ENCODE measurements at regions not wholly inside any gene's neighbourhood (a gene's known extent, or its start where the extent isn't known, plus 50 kb on each side); places are given as distances from the start of the nearest gene placed in this dataset.

GRCh38 chr11:115005663-115006062 is 327.3 kb downstream of the NXPE2 start:
- H3K27me3 ChIP-seq (ENCODE audit: control insufficient read depth, insufficient read depth, low read length) = no peaks in the 10 kb centered on the region
- ChIA-PET POLR2A (no interaction called here), CTCF (no interaction called here)
- H3K36me3 ChIP-seq (ENCODE audit: control insufficient read depth, insufficient read depth, low read length) = no peaks in the 10 kb centered on the region
- no peak for TF ChIP-seq CTCF (IDR thresholded peaks at IDR 0.05; ENCODE audit: insufficient read depth, low read depth, low read length)
- DNase-seq (ENCODE audit: low read depth) = no peak
- H3K4me3 ChIP-seq (ENCODE audit: low read depth, low read length) = no peak overlapping the region

- Histone ChIP-seq H3K27me3 (ENCODE audit: control insufficient read depth, insufficient read depth, low read length) (no peaks in the 10 kb centered on the region), H3K4me3 (ENCODE audit: low read depth, low read length) (no peak overlapping the region), H3K36me3 (ENCODE audit: control insufficient read depth, insufficient read depth, low read length) (no peaks in the 10 kb centered on the region)
- CTCF ChIA-PET = no interaction called here
- no peak for TF ChIP-seq CTCF (IDR thresholded peaks at IDR 0.05; ENCODE audit: insufficient read depth, low read depth, low read length)
- no peak for DNase-seq (ENCODE audit: low read depth)
- POLR2A ChIA-PET = no interaction called here
These were observed 329.5 kb downstream of the NXPE2 start for GRCh38 chr11:115007851-115008250.

GRCh38 chr11:115008799-115009198 is 330.5 kb downstream of the NXPE2 start:
- no peaks in the 10 kb centered on the region for H3K27me3 ChIP-seq (ENCODE audit: control insufficient read depth, insufficient read depth, low read length)
- DNase-seq (ENCODE audit: low read depth) = no peak
- H3K36me3 ChIP-seq (ENCODE audit: control insufficient read depth, insufficient read depth, low read length) = no peaks in the 10 kb centered on the region
- no peak overlapping the region for H3K4me3 ChIP-seq (ENCODE audit: low read depth, low read length)
- ChIA-PET CTCF (no interaction called here), POLR2A (no interaction called here)
- no peak for TF ChIP-seq CTCF (IDR thresholded peaks at IDR 0.05; ENCODE audit: insufficient read depth, low read depth, low read length)

GRCh38 chr11:115017529-115017928 is 339.2 kb downstream of the NXPE2 start:
- Histone ChIP-seq H3K27me3 (ENCODE audit: control insufficient read depth, insufficient read depth, low read length) (no peaks in the 10 kb centered on the region), H3K36me3 (ENCODE audit: control insufficient read depth, insufficient read depth, low read length) (no peaks in the 10 kb centered on the region), H3K4me3 (ENCODE audit: low read depth, low read length) (no peak overlapping the region)
- ChIA-PET CTCF (no interaction called here), POLR2A (no interaction called here)
- TF ChIP-seq CTCF (IDR thresholded peaks at IDR 0.05; ENCODE audit: insufficient read depth, low read depth, low read length) = no peak
- DNase-seq (ENCODE audit: low read depth) = no peak

- no peak for DNase-seq (ENCODE audit: low read depth)
- H3K4me3 ChIP-seq (ENCODE audit: low read depth, low read length) = no peak overlapping the region
- TF ChIP-seq CTCF (IDR thresholded peaks at IDR 0.05; ENCODE audit: insufficient read depth, low read depth, low read length) = no peak
- POLR2A ChIA-PET = no interaction called here
- no peaks in the 10 kb centered on the region for H3K36me3 ChIP-seq (ENCODE audit: control insufficient read depth, insufficient read depth, low read length)
- no peaks in the 10 kb centered on the region for H3K27me3 ChIP-seq (ENCODE audit: control insufficient read depth, insufficient read depth, low read length)
- CTCF ChIA-PET = no interaction called here
These were observed 351.8 kb downstream of the NXPE2 start for GRCh38 chr11:115030166-115030565.
